ENCODE measurements at regions not wholly inside any gene's neighbourhood (a gene's known extent, or its start where the extent isn't known, plus 50 kb on each side); places are given as distances from the start of the nearest gene placed in this dataset.

DNA sequence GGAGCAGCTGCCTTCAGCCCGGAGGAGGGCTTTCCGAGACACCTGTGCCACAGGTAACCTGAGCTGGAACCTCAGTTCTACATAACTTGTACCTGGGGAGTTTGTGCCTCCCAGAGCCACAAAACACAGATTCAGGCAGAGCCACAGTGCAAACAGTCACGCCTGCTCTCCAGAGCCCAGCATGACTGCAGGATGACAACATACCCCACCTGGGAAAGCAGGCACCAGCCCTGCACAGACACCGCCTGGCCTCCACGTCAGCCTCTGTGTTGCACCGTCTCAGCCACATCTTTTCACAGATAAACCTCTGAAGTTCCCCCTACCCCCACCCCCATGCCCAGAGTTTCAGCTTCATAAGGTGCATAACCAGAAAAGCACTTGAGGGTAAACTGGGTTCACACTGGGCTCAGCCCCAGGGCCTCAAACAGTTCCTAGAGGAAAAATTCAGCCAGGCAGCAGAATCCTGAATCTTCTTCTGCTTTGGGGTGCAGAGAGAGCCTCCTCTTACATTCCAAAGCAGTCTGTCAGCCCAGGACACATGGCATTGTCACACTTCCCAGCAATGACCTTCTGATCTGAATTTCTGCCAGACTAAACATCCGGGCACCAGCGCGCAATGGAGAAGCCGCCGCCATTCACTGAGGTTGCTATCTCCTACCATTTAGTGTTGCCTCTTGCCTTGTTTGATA lies 229.5 kb downstream of the TOMM20 start (continued):
- TF ChIP-seq, protein P1, sequence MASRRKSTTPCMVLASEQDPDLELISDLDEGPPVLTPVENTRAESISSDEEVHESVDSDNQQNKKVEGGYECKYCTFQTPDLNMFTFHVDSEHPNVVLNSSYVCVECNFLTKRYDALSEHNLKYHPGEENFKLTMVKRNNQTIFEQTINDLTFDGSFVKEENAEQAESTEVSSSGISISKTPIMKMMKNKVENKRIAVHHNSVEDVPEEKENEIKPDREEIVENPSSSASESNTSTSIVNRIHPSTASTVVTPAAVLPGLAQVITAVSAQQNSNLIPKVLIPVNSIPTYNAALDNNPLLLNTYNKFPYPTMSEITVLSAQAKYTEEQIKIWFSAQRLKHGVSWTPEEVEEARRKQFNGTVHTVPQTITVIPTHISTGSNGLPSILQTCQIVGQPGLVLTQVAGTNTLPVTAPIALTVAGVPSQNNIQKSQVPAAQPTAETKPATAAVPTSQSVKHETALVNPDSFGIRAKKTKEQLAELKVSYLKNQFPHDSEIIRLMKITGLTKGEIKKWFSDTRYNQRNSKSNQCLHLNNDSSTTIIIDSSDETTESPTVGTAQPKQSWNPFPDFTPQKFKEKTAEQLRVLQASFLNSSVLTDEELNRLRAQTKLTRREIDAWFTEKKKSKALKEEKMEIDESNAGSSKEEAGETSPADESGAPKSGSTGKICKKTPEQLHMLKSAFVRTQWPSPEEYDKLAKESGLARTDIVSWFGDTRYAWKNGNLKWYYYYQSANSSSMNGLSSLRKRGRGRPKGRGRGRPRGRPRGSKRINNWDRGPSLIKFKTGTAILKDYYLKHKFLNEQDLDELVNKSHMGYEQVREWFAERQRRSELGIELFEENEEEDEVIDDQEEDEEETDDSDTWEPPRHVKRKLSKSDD (CRISPR knock-in tag; IDR thresholded peaks at IDR 0.05; ENCODE audit: low read depth) = 0 out of 2 replicates have a peak, but pooled peaks have one; percentile 33
- TF ChIP-seq, protein P2, sequence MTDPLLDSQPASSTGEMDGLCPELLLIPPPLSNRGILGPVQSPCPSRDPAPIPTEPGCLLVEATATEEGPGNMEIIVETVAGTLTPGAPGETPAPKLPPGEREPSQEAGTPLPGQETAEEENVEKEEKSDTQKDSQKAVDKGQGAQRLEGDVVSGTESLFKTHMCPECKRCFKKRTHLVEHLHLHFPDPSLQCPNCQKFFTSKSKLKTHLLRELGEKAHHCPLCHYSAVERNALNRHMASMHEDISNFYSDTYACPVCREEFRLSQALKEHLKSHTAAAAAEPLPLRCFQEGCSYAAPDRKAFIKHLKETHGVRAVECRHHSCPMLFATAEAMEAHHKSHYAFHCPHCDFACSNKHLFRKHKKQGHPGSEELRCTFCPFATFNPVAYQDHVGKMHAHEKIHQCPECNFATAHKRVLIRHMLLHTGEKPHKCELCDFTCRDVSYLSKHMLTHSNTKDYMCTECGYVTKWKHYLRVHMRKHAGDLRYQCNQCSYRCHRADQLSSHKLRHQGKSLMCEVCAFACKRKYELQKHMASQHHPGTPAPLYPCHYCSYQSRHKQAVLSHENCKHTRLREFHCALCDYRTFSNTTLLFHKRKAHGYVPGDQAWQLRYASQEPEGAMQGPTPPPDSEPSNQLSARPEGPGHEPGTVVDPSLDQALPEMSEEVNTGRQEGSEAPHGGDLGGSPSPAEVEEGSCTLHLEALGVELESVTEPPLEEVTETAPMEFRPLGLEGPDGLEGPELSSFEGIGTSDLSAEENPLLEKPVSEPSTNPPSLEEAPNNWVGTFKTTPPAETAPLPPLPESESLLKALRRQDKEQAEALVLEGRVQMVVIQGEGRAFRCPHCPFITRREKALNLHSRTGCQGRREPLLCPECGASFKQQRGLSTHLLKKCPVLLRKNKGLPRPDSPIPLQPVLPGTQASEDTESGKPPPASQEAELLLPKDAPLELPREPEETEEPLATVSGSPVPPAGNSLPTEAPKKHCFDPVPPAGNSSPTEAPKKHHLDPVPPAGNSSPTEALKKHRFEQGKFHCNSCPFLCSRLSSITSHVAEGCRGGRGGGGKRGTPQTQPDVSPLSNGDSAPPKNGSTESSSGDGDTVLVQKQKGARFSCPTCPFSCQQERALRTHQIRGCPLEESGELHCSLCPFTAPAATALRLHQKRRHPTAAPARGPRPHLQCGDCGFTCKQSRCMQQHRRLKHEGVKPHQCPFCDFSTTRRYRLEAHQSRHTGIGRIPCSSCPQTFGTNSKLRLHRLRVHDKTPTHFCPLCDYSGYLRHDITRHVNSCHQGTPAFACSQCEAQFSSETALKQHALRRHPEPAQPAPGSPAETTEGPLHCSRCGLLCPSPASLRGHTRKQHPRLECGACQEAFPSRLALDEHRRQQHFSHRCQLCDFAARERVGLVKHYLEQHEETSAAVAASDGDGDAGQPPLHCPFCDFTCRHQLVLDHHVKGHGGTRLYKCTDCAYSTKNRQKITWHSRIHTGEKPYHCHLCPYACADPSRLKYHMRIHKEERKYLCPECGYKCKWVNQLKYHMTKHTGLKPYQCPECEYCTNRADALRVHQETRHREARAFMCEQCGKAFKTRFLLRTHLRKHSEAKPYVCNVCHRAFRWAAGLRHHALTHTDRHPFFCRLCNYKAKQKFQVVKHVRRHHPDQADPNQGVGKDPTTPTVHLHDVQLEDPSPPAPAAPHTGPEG (CRISPR knock-in tag; IDR thresholded peaks at IDR 0.05) = no peak
- TF ChIP-seq MBD4 (IDR thresholded peaks at IDR 0.05; ENCODE audit: borderline replicate concordance, low read length) = no peak
- TF ChIP-seq ZNF296 (CRISPR knock-in tag; conservative IDR thresholded peaks at IDR 0.05) = no peak
- no peak for TF ChIP-seq CHCHD3 (CRISPR knock-in tag; IDR thresholded peaks at IDR 0.05)
- TF ChIP-seq GPN1 (CRISPR knock-in tag; IDR thresholded peaks at IDR 0.05; ENCODE audit: borderline replicate concordance) = no peak
- TF ChIP-seq ZNF607 (CRISPR knock-in tag; IDR thresholded peaks at IDR 0.05; ENCODE audit: borderline replicate concordance) = no peak
- no peak for TF ChIP-seq SATB2 (CRISPR knock-in tag; IDR thresholded peaks at IDR 0.05)
- TF ChIP-seq, protein P3, sequence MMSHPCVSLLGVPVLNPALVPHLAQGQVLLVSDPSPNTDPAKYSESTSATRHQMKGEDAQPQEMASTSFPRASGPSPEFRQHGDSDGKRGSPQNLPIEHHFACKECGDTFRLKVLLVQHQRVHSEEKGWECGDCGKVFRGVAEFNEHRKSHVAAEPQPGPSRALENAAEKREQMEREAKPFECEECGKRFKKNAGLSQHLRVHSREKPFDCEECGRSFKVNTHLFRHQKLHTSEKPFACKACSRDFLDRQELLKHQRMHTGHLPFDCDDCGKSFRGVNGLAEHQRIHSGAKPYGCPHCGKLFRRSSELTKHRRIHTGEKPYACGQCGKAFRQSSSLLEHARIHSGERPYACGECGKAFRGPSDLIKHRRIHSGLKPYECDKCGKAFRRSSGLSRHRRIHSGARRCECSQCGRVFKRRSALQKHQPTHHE (CRISPR knock-in tag; IDR thresholded peaks at IDR 0.05; ENCODE audit: borderline replicate concordance) = no peak
- TF ChIP-seq, protein P4, sequence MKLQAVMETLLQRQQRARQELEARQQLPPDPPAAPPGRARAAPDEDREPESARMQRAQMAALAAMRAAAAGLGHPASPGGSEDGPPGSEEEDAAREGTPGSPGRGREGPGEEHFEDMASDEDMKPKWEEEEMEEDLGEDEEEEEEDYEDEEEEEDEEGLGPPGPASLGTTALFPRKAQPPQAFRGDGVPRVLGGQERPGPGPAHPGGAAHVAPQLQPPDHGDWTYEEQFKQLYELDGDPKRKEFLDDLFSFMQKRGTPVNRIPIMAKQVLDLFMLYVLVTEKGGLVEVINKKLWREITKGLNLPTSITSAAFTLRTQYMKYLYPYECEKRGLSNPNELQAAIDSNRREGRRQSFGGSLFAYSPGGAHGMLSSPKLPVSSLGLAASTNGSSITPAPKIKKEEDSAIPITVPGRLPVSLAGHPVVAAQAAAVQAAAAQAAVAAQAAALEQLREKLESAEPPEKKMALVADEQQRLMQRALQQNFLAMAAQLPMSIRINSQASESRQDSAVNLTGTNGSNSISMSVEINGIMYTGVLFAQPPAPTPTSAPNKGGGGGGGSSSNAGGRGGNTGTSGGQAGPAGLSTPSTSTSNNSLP (IDR thresholded peaks at IDR 0.05; ENCODE audit: low read depth, low read length) = no peak
- TF ChIP-seq ZNF343 (CRISPR knock-in tag; IDR thresholded peaks at IDR 0.05) = no peak
- peak; percentile 19; the same call in 1 of the 2 replicates for TF ChIP-seq CEBPB (IDR thresholded peaks at IDR 0.05; ENCODE audit: borderline replicate concordance, low read depth, low read length)
- TF ChIP-seq BRCA1 (CRISPR knock-in tag; IDR thresholded peaks at IDR 0.05) = no peak
- no peak for TF ChIP-seq DR1 (CRISPR knock-in tag; IDR thresholded peaks at IDR 0.05)
- no peak for TF ChIP-seq ZNF570 (CRISPR knock-in tag; IDR thresholded peaks at IDR 0.05; ENCODE audit: borderline replicate concordance)
- TF ChIP-seq FOXA1 (IDR thresholded peaks at IDR 0.05) = no peak
- TF ChIP-seq FOXA1 (CRISPR knock-in tag; IDR thresholded peaks at IDR 0.05) = no peak
